GM12874 (cell line): ENCODE measurements at regions not wholly inside any gene's neighbourhood (a gene's known extent, or its start where the extent isn't known, plus 50 kb on each side); places are given as distances from the start of the nearest gene placed in this dataset.

Experiments
- TF ChIP-seq, protein P1 (sequence below): IDR thresholded peaks from 2 replicates; pipeline ENCODE4 v1.5.1; 2011; ENCODE audit warnings: low read depth, mild to moderate bottlenecking, control low read depth, low read length, moderate library complexity; ENCODE audit not compliant: insufficient read depth

GRCh38 chr13:73810647-73811046 lies 323.6 kb downstream of the KLF12 start:
- TF ChIP-seq, protein P1, sequence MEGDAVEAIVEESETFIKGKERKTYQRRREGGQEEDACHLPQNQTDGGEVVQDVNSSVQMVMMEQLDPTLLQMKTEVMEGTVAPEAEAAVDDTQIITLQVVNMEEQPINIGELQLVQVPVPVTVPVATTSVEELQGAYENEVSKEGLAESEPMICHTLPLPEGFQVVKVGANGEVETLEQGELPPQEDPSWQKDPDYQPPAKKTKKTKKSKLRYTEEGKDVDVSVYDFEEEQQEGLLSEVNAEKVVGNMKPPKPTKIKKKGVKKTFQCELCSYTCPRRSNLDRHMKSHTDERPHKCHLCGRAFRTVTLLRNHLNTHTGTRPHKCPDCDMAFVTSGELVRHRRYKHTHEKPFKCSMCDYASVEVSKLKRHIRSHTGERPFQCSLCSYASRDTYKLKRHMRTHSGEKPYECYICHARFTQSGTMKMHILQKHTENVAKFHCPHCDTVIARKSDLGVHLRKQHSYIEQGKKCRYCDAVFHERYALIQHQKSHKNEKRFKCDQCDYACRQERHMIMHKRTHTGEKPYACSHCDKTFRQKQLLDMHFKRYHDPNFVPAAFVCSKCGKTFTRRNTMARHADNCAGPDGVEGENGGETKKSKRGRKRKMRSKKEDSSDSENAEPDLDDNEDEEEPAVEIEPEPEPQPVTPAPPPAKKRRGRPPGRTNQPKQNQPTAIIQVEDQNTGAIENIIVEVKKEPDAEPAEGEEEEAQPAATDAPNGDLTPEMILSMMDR = no peak

- TF ChIP-seq, protein P1 = no peak
These were observed 324.6 kb downstream of the KLF12 start for GRCh38 chr13:73809561-73809960.

DNA sequence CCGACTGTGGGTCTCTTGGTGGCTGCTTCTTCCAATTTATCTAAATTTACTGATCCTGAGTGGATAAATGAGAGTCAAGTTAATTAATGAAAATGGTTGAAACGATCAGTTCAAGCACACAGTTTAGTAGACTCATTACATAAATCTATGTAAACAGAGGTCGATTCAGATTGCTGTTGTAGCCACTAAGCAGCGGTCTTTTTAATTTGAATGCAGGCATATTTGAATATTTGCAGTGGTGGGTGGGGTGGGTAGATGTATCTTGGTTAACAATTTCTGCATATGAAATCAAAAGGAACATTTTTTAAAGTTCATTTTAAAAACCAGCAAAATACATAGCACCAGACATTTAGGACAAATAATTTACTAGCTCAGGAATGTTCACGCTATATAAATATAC lies 325.9 kb downstream of the KLF12 start:
- TF ChIP-seq, protein P1 = no peak

GRCh38 chr13:73803997-73804396 lies 330.2 kb downstream of the KLF12 start:
- TF ChIP-seq, protein P1 = no peak

DNA sequence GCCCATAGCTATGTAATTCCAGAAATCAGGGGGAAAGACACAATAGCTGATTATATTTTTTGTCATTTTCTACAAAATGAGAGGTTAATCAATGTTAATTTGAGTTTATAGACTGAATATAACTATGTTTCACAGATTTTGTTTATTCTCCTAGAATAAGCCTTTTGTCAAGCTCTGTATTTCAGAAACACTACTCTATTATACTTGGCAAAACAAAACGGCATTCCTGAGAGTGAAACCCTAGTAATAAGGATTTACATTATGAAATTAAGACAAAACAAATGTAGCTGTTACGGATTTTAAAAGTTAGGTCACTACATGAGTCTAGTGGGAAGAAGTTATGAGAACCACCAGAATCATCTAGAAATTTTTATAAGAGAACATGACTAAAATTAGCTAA lies 334.2 kb downstream of the KLF12 start:
- TF ChIP-seq, protein P1 = no peak

DNA sequence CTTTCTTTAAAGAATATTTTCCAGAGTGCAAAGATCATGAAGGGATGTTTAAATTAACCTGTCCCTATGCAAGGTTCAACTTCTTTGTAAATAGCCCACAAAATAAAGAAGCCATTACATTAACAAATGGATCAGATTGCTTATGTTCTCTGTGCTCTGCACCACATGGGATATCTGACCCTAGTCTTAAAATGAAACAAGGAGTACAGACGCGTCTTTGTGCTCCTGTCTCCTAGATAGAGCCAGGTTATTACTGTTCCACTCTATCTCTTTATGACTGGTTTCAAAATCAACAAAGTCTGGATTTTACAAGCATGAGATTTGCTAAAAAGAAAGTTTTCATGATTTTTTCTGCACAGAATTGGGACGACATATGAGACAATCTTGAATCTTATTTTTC lies 339.4 kb downstream of the KLF12 start:
- TF ChIP-seq, protein P1 = no peak

DNA sequence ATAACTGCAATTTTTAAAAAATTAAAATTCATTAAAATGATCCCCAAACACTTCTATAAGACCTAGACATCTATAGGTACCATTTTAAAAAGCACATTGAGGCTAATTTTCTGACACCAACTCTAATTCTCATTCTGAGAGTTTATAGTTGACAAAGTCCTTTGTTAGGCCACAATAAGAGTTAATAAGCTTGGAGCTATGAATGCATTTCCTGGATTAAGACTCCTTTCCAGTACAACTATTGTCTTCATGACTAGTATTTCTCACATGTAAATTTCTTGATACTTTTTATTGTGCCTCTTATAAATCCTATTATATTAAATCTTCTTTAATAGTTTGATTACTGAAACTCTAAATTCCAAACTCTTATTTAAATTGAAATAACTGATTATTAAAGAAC lies 340.8 kb downstream of the KLF12 start:
- TF ChIP-seq, protein P1 = no peak

DNA sequence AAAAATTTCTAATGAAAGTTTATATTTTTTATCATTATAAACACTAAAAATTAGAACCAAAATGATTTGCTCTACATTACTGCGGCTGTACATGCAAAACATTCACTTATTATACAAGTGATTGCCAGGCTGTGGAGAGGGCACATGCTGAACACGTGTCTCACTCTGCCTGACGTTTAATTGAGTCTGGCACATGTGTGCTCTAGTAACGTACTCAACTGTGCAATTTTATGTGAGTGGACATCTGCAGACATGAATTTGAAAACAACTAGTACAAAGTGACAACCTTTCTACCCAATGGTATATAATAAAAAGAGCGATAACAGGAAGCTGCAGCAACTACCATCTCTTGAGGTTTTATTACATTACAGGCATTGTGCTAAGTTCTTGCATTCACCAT lies 341.4 kb downstream of the KLF12 start:
- TF ChIP-seq, protein P1 = no peak
